H1 (cell line): ENCODE measurements at regions not wholly inside any gene's neighbourhood (a gene's known extent, or its start where the extent isn't known, plus 50 kb on each side); places are given as distances from the start of the nearest gene placed in this dataset.

Experiments used
- JUND ChIP-seq: IDR thresholded peaks from 2 replicates; pipeline ENCODE4 v1.6.1; 2011; ENCODE audit warnings: mild to moderate bottlenecking, improper control_type of control experiment, low read length
- KDM4A ChIP-seq: IDR thresholded peaks from one replicate; pipeline ENCODE4 v1.7.1; 2012; ENCODE audit warnings: low read depth, mild to moderate bottlenecking, moderate library complexity, low read length, inconsistent platforms; ENCODE audit not compliant: severe bottlenecking

- TF ChIP-seq JUND (no peak), KDM4A (no peak)
Measured at GRCh38 chr15:59885832-59886231, 118.3 kb upstream of the FOXB1 start (continued).
